Choroid plexus epithelial cell (primary cell): ENCODE measurements at regions not wholly inside any gene's neighbourhood (a gene's known extent, or its start where the extent isn't known, plus 50 kb on each side); places are given as distances from the start of the nearest gene placed in this dataset.
A peak's percentile ranks its signal among the peaks of the same experiment; 100 is the strongest.

Experiments used
- DNase-seq: peaks from one replicate; pipeline ENCODE4 v3.0.0-alpha.2; 2010; ENCODE audit warnings: low read depth
- H3K4me3 ChIP-seq: 2 replicates; pipeline ENCODE4 v1.5.1; 2011; ENCODE audit warnings: low read depth, mild to moderate bottlenecking, control low read depth, low read length, moderate library complexity
- CTCF ChIP-seq: conservative IDR thresholded peaks from 2 replicates; pipeline ENCODE4 v1.5.1; 2011; ENCODE audit warnings: low read depth, mild to moderate bottlenecking, control low read depth, inconsistent platforms, low read length, moderate library complexity

GRCh38 chr4:137754652-137755471 is 222.6 kb upstream of the PCDH18 start:
- no peak overlapping the region for H3K4me3 ChIP-seq
- no peak for TF ChIP-seq CTCF
- peak; percentile 76 for DNase-seq

- DNase-seq: peak; percentile 87
- TF ChIP-seq CTCF: no peak
- H3K4me3 ChIP-seq: no peak overlapping the region
Measured at GRCh38 chr4:137749466-137749865, 217.2 kb upstream of the PCDH18 start.

GRCh38 chr4:137748616-137749015 is 216.3 kb upstream of the PCDH18 start:
- TF ChIP-seq CTCF: no peak
- no peak for DNase-seq
- H3K4me3 ChIP-seq: no peak overlapping the region

GRCh38 chr4:137740141-137740540 is 207.8 kb upstream of the PCDH18 start:
- TF ChIP-seq CTCF: no peak
- DNase-seq: peak; percentile 55
- no peak overlapping the region for H3K4me3 ChIP-seq

- no peak for TF ChIP-seq CTCF
- peak; percentile 57 for DNase-seq
- no peak overlapping the region for H3K4me3 ChIP-seq
Measured at GRCh38 chr4:137739391-137739790, 207.1 kb upstream of the PCDH18 start.

GRCh38 chr4:137738375-137738990 is 206.2 kb upstream of the PCDH18 start:
- DNase-seq: peak; percentile 80
- no peak for TF ChIP-seq CTCF
- H3K4me3 ChIP-seq: no peak overlapping the region
